ENCODE measurements at regions not wholly inside any gene's neighbourhood (a gene's known extent, or its start where the extent isn't known, plus 50 kb on each side); places are given as distances from the start of the nearest gene placed in this dataset.

- ATAC-seq (no peak), DNase-seq (ENCODE audit: low spot score) (no peak)
Observed at GRCh38 chr3:130838898-130839600, 54.8 kb upstream of the ATP2C1 start.

DNA sequence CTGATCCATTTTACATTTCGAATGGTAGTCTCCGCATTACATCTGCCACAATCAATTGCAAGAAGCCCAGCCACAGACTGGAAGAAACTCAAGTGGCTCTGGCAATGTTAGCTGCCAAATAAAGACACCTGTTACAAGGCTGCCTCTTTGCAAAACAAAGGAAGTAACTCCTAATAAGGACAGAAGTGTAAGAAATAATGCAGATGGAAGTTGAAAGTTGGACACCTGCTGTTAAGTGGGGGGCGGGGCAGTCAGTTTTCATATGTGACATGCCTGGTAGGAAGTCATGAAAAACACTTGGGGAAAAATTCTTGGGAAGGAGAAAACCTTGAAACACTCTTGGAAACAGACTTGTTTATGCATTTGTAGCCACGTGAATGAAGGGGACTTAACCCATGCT lies 54.1 kb upstream of the ATP2C1 start:
- ATAC-seq (no peak), DNase-seq (ENCODE audit: low spot score) (no peak)

DNA sequence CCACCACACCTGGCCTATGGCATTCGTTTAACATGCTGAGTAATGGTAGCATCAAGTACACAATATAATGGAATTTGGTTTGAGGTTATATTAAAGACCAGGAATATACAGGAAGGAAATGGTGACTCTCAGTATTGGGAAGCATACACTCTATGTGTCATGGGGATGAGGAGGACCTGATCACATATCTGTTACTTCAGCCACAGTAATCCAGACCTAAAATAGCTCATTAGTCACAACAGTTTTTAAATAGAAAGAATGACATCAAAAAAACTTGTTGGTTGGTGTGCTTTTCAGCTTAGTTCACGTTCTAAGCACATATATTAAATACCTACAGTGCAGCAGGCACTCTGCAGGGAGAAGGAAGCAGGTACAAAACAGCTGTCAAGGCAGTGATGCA lies 52.5 kb upstream of the ATP2C1 start:
- no peak for ATAC-seq
- no peak for DNase-seq (ENCODE audit: low spot score)

DNA sequence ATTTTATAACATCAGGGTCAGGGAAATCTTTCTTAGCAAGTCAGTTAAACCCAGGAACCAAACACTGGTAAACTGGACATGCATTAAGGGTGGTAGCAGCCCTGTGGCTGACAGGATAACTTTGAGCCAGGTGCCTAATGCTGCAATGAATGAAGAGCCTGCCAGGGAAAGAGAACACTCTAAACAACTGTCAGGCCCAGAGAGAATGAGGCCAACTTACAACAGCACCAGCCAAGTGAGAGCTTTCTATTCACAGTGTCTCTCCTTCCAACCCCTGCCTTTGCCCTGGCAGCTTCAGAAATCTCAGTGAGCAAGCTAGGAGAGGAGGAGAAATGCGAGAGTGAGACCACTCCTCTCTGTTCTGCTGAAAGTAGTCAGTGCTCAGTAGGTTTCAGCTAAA lies 50.4 kb upstream of the ATP2C1 start:
- DNase-seq (ENCODE audit: low spot score) (no peak), ATAC-seq (no peak)
